MV-4-11 (cell line): ENCODE measurements at regions not wholly inside any gene's neighbourhood (a gene's known extent, or its start where the extent isn't known, plus 50 kb on each side); places are given as distances from the start of the nearest gene placed in this dataset.

Source experiments
- DNase-seq: peaks from one replicate; lab custom pipeline; 2025; lab: John Stamatoyannopoulos, UW

GRCh38 chr21:27196651-27197050 lies 229.8 kb upstream of the ADAMTS5 start:
- no peak for DNase-seq

DNA sequence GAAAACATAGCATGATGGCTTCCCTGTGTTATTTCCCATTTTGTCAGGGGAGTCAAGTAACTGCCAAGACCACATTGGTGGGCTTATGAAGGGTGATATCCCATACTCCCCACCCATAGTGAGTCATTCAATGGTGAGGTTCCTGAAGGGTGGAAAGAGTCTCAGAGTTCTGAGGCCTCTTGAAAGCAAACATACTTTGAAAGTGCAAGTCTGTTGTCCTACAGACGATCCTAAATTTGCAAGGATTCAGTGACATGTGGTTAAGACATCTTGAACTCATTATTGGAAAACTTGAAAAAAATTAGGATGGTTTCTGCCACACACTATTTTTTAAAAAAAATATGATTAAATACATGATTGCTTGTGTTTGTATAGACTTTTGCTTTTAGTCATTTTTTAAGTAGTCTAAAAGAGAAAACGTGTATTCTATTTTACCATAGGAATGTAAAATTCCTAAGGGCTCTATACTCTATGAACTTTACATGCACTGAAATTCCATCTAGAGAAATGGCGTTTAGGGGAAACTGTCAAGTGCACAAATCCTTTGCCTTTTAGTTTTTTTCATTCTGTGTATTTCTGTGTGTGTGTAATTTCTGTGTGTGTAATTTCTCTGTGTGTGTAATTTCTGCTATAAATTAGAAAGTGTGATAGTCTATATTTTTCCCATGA lies 225.5 kb upstream of the ADAMTS5 start:
- no peak for DNase-seq

- no peak for DNase-seq
Observed at GRCh38 chr21:27190601-27191000, 223.7 kb upstream of the ADAMTS5 start.

GRCh38 chr21:27189870-27190269 lies 223.0 kb upstream of the ADAMTS5 start:
- DNase-seq, result no peak

DNA sequence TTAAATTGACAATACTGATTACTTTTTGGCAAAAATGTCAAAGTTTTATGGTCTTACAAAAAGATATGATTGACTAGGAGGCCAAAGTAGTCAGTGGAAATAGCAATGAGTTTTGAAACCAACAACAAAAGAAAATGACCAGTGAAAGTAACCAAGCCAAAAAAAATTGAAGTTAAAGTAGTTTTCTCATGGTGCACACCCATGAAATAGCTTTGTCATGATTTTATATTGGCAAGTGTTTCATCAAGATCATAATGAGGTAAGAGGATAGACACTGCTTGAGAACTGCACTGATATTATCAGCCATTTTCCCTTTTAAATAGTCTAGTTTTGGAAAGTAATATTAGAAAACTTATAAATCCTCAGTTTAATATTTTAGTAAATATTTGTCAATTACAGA lies 206.2 kb upstream of the ADAMTS5 start:
- no peak for DNase-seq

DNA sequence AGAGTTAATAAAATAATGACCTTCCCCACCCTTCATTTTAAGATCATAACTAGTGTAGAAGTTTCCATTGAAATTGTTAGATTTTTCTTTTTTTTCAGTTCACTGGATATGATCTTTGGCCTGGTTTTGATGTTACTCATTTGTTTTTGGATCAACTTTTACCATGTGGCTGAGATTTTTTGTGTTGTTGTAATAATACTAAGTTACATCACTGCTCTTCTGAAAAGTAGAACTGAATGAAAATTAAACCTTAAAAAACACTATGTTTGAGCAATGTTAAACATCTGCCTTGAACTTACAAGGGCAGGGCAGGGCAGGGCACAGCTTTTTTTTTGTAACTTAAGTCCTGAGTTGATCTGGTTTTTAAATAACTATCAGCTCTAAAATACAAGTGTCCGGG lies 204.8 kb upstream of the ADAMTS5 start:
- DNase-seq, result no peak

DNA sequence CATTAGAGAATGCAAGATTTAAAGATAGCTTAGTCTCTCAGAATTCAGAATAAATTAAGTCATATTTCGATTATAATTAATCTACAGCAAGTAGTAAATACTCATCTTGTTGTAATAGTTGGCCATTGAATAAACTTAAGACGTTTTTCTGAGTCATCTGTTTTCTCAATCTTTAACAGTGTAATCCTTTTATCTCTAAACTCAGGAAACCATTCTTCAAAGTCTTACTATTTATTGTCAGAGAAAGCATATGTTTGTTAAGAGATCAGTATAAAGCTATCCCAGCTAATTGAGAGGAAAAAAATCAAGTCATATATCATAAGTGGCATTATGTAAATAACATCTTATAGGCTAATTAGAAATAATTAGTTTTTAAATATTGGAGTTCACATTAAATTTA lies 201.2 kb upstream of the ADAMTS5 start:
- DNase-seq, result no peak

DNA sequence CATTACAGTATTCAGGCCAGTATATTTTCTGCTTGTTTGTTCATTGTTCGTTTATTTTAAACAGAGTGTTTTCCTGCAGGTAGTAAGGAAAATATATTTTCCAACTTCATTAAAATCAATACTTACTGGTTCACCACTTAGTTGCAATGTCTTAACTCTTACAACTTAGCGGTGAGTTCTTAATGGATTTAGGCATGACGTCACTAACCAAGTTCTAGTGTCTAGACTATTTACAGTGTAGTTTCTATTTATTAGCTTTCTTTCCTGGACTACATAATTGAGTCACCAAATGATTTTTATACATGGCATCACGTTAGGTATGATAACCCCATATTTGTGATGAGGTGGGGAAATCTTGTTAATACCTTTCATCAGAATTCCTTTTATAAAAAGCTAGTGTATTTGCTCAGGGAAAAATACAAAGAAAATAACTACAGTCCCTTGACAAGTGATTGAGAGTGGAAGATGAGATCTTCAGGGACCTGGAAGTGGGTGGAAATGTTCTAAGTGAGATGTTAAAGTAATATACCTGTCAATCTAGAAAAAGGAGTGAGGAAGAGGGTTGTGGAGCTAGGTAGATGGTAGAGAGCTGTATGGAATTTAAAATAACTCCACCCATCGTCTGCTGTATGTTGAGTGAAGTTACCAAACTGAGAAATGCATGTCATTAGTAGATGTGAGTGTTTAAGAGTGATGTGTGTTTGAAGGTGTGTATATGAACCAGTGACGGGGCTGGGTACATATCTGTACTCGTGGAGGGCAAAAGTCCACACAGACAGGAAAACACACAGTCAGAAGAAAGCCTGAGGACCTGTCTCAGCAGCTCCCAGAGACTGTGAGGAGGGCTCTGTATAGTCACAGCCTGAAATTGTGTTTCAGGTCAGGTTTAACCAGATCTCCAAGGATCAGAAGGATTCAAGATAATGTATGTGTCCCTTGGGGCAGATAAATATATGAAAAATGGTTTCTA lies 197.6 kb upstream of the ADAMTS5 start:
- no peak for DNase-seq

DNA sequence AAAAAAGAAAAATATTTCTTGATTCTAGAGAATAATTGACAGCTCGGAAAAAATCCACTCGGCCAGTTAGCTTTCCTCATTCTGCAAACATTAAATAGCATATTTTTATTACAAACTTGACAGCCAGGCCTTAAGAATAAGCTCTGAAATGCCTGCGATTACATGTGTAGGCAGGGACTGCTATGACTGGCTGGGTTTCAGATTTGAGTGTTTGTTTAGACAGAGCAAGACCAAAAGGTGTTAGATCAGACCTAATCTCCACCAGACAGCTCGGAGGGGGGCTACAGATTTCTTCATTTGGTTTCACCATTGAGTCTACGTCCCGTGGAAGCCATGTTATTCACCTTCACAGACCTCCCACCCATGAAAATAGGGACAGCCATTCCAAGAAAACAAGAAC lies 192.1 kb upstream of the ADAMTS5 start:
- DNase-seq, result no peak

DNA sequence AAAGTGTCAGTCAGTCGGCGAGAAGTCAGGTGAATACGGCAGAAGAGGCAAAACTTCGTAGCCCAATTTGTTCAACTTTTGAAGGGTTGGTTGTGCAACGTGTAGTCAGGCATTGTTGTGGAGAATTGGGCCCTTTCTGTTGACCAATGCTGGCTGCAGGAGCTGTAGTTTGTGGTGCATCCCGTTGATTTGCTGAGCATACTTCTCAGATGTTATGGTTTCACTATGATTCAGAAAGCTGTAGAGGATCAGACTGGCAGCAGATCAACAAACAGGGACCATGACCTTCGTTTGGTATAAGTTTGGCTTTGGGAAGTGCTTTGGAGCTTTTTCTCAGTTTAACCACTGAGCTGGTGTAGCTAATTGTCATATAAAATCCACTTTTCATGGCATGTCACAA lies 190.2 kb upstream of the ADAMTS5 start:
- peak; percentile 81 for DNase-seq

GRCh38 chr21:27156666-27157065 lies 189.8 kb upstream of the ADAMTS5 start:
- no peak for DNase-seq

GRCh38 chr21:27155130-27155500 lies 188.2 kb upstream of the ADAMTS5 start:
- no peak for DNase-seq

DNA sequence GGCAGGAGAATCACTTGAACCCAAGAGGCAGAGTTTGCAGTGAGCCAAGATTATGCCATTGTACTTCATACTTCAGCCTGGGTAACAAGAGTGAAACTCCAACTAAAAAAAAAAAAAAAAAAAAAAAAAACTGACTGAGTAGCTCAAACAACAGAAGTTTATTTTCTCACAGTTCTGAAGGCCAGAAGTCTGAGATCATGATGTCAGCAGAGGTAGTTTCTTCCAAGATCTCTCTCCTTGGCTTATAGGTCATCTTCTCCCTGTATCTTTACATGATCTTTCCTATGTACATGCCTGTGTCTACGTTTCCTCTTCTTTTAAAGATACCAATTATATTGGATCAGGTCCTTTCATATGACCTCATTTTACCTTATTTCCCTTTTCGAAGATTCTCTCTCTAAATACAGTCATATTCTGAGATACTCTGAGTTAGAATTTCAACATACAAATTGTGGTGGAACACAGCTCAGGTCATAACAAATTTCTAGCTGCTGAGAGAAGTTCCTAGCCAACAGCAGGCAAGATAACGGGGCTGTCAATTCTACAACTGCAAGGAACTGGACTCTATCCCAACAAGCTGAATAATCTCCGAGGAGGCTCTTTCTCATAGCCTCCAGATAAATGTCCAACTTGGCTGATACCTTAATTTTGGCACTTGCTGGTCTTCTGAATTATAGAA lies 187.7 kb upstream of the ADAMTS5 start:
- no peak for DNase-seq

DNA sequence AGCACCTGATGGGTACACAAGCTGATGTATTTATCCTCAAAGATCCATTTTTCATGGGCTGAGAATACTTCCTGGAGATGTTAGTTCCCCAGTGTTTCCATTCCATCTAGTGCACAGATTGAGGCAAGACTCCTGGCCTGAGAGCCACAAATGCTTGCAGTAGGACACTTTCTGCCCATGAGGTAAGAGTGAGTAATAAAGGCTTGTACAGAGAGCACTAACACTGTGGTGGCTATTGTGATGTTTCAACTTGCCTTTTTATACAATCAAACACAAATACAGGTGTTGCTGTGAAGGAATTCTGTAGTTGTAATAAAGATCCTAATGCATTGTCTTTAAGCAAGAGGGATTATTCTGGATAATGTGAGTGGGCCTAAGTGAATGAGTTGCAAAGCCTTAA lies 186.1 kb upstream of the ADAMTS5 start:
- no peak for DNase-seq

DNA sequence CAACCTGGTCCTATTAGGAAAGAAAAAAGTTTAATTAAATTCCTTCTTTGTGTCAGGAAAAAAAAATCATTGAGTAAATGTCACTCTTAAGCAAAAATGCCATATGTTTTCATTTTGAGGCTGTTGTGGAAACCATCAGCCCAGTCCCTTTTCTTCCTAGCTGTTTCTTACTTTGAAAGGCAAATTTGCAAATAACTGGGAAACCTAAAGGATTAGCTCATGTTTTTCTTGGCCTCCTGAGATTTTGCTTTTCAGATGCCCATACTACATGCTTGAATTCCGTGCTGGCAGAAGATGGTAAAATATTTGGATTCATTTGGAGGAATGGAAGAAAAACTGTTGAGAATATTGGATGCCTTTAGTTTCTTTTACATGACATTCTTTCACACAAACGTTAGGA lies 182.1 kb upstream of the ADAMTS5 start:
- DNase-seq, result no peak

- DNase-seq, result no peak
Observed at GRCh38 chr21:27146268-27146667, 179.4 kb upstream of the ADAMTS5 start.

- DNase-seq, result no peak
Observed at GRCh38 chr21:27145134-27145798, 178.4 kb upstream of the ADAMTS5 start.

DNA sequence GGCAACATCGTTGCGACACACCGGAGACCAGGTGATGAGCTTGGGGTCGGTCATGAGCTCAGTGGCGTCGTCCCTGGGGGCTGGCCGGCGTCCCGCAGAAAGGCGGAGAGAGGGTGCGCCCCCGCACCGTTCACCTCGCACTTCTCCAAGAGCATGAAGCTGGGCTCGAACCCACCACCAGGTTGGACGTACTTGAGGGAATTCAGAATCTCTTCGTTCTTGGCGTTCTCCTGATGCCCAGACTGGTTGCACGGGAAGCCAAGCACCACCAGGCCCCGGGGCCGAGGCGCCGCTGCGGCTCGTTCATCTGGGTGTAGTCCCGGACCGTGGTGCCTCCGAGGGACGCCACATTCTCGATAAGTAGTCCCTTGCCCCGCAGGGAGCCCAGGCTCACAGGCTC lies 176.6 kb upstream of the ADAMTS5 start:
- DNase-seq, result no peak

DNA sequence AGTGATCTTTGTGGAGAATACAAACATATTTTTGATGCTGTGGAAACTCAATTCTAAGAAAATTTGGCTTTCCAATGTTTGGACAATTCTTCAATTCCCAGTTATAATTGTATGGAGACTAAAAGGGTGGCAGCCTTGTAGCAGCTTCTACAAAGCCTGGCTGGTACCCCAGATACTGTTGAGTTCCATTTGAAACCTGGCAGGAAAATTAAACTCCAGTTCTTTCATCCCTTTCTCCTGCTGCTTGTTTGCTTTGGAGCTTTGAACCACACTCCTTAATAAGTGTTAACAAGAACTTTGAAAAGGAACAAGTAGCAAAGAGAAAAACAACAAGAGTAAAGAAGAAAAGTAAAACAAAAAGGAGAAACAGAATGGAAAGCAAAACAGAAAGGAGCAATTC lies 172.6 kb upstream of the ADAMTS5 start:
- DNase-seq, result no peak

- DNase-seq, result no peak
Observed at GRCh38 chr21:27134516-27134915, 167.6 kb upstream of the ADAMTS5 start.

- no peak for DNase-seq
Observed at GRCh38 chr21:27132266-27132665, 165.4 kb upstream of the ADAMTS5 start.

GRCh38 chr21:27130154-27130553 lies 163.3 kb upstream of the ADAMTS5 start:
- no peak for DNase-seq
